ENCODE measurements at regions not wholly inside any gene's neighbourhood (a gene's known extent, or its start where the extent isn't known, plus 50 kb on each side); places are given as distances from the start of the nearest gene placed in this dataset.

DNA sequence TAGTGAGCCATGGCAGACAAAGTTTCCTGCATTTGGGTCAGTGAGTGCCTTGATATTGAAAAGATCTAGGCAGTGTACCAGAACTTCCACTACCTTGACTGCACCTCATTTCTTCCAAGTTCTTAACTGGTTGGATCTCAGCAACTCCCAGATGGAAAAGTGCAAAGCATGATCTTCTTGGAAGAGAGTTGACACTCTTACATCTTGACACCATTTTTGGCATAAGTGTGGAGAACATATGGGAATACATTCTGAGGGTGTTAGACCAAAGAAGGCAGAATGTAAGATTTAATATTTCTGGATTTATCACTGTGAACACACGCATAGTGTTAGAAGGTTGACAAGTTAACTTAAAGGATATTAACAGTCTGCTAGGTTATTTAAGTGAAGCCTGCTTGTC lies 555.1 kb upstream of the CTNND2 start:
- H3K36me3 ChIP-seq (ENCODE audit: control insufficient read depth in 4 of 4, insufficient read depth in 4 of 4, low read length in 4 of 4), result no peaks in the 10 kb centered on the region
- no peak overlapping the region for H3K9ac ChIP-seq (ENCODE audit: insufficient read depth in 1 of 2, low read length in 2 of 2)
- no peak for DNase-seq
- TF ChIP-seq CTCF (IDR thresholded peaks at IDR 0.05; ENCODE audit: control extremely low read depth, extremely low read depth), result no peak
- H3K27ac ChIP-seq (ENCODE audit: low read depth in 1 of 2, low read length in 1 of 2), result no peak overlapping the region
- H3K27me3 ChIP-seq (ENCODE audit: control insufficient read depth in 3 of 3, insufficient read depth in 3 of 3, low read length in 2 of 3), result no peaks in the 10 kb centered on the region
- no peak for ATAC-seq (ENCODE audit: insufficient read depth, low FRiP score)
- H3K9me3 ChIP-seq (ENCODE audit: control insufficient read depth in 4 of 4, insufficient read depth in 3 of 4, low read length in 3 of 4), result peaks cover 0 to 3% (median 0%) of the 10 kb centered on the region in 4 donors
- 95 to 97% methylated on average over 1 of the region's 1 CpG for WGBS, 2 donors
- no peak overlapping the region for H3K4me3 ChIP-seq
- no peaks in the 10 kb centered on the region for H3K4me1 ChIP-seq (ENCODE audit: control insufficient read depth in 5 of 5, insufficient read depth in 5 of 5, low read length in 5 of 5)

DNA sequence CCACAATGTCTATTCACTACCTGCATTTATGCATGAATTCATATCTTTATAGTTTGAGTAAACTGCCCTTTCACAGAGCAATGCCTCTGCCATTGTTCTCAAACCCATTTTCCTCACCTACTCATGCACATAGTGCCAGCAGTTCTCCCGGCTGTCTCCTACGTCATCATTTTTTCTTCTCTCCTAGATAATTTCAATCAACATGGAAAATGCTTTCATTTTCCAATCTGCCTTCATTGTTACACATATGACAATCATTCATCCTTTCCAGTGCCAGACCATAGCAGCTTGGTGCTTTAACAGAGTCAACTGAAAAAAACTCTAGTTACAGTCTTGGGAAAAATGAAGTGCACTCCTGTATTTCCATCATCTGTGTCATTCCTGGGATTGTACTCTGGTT lies 514.8 kb upstream of the CTNND2 start:
- no peaks in the 10 kb centered on the region for H3K4me1 ChIP-seq (ENCODE audit: control insufficient read depth in 5 of 5, insufficient read depth in 5 of 5, low read length in 5 of 5)
- WGBS, 2 donors, result 87 to 90% methylated on average over 2 of the region's 2 CpGs
- ATAC-seq (ENCODE audit: insufficient read depth, low FRiP score), result no peak

GRCh38 chr5:12413585-12413984 lies 509.3 kb upstream of the CTNND2 start:
- TF ChIP-seq CTCF (IDR thresholded peaks at IDR 0.05; ENCODE audit: control extremely low read depth, extremely low read depth), result no peak
- DNase-seq, result no peak

More for the DNA sequence above, 514.8 kb upstream of the CTNND2 start:
- Histone ChIP-seq H3K9ac (ENCODE audit: insufficient read depth in 1 of 2, low read length in 2 of 2) (no peak overlapping the region), H3K36me3 (ENCODE audit: control insufficient read depth in 4 of 4, insufficient read depth in 4 of 4, low read length in 4 of 4) (no peaks in the 10 kb centered on the region), H3K4me3 (no peak overlapping the region), H3K27ac (ENCODE audit: low read depth in 1 of 2, low read length in 1 of 2) (no peak overlapping the region), H3K27me3 (ENCODE audit: control insufficient read depth in 3 of 3, insufficient read depth in 3 of 3, low read length in 2 of 3) (no peaks in the 10 kb centered on the region), H3K9me3 (ENCODE audit: control insufficient read depth in 4 of 4, insufficient read depth in 3 of 4, low read length in 3 of 4) (peaks cover 0 to 3% (median 1%) of the 10 kb centered on the region in 4 donors)
- DNase-seq, result no peak
- no peak for TF ChIP-seq CTCF (IDR thresholded peaks at IDR 0.05; ENCODE audit: control extremely low read depth, extremely low read depth)

GRCh38 chr5:12413075-12413474 lies 508.8 kb upstream of the CTNND2 start:
- no peak for TF ChIP-seq CTCF (IDR thresholded peaks at IDR 0.05; ENCODE audit: control extremely low read depth, extremely low read depth)
- no peaks in the 10 kb centered on the region for H3K4me1 ChIP-seq (ENCODE audit: control insufficient read depth in 5 of 5, insufficient read depth in 5 of 5, low read length in 5 of 5)
- H3K9ac ChIP-seq (ENCODE audit: insufficient read depth in 1 of 2, low read length in 2 of 2), result no peak overlapping the region
- ATAC-seq (ENCODE audit: insufficient read depth, low FRiP score), result no peak
- H3K4me3 ChIP-seq, result no peak overlapping the region
- WGBS, 2 donors, result 91 to 93% methylated on average over 2 of the region's 2 CpGs
- H3K27me3 ChIP-seq (ENCODE audit: control insufficient read depth in 3 of 3, insufficient read depth in 3 of 3, low read length in 2 of 3), result no peaks in the 10 kb centered on the region
- no peak for DNase-seq
- H3K9me3 ChIP-seq (ENCODE audit: control insufficient read depth in 4 of 4, insufficient read depth in 3 of 4, low read length in 3 of 4), result peaks cover 0 to 5% (median 1%) of the 10 kb centered on the region in 4 donors
- H3K27ac ChIP-seq (ENCODE audit: low read depth in 1 of 2, low read length in 1 of 2), result no peak overlapping the region
- no peaks in the 10 kb centered on the region for H3K36me3 ChIP-seq (ENCODE audit: control insufficient read depth in 4 of 4, insufficient read depth in 4 of 4, low read length in 4 of 4)

More at GRCh38 chr5:12413585-12413984, 509.3 kb upstream of the CTNND2 start:
- peaks cover 0 to 5% (median 1%) of the 10 kb centered on the region in 4 donors for H3K9me3 ChIP-seq (ENCODE audit: control insufficient read depth in 4 of 4, insufficient read depth in 3 of 4, low read length in 3 of 4)
- no peak overlapping the region for H3K4me3 ChIP-seq
- H3K36me3 ChIP-seq (ENCODE audit: control insufficient read depth in 4 of 4, insufficient read depth in 4 of 4, low read length in 4 of 4), result no peaks in the 10 kb centered on the region
- H3K27me3 ChIP-seq (ENCODE audit: control insufficient read depth in 3 of 3, insufficient read depth in 3 of 3, low read length in 2 of 3), result no peaks in the 10 kb centered on the region
- no peak overlapping the region for H3K27ac ChIP-seq (ENCODE audit: low read depth in 1 of 2, low read length in 1 of 2)
- WGBS, 2 donors, result 66 to 67% methylated on average over 5 of the region's 5 CpGs
- no peaks in the 10 kb centered on the region for H3K4me1 ChIP-seq (ENCODE audit: control insufficient read depth in 5 of 5, insufficient read depth in 5 of 5, low read length in 5 of 5)
- H3K9ac ChIP-seq (ENCODE audit: insufficient read depth in 1 of 2, low read length in 2 of 2), result no peak overlapping the region
- ATAC-seq (ENCODE audit: insufficient read depth, low FRiP score), result no peak

All from lung (tissue), 11 donors.